ENCODE measurements at regions not wholly inside any gene's neighbourhood (a gene's known extent, or its start where the extent isn't known, plus 50 kb on each side); places are given as distances from the start of the nearest gene placed in this dataset.
A peak's percentile ranks its signal among the peaks of the same experiment; 100 is the strongest.

GRCh38 chr14:57939084-57939483 lies 73.2 kb upstream of the SLC35F4 start:
- H4K8ac ChIP-seq (ENCODE audit: extremely low read depth, insufficient read depth, low read length): no peak overlapping the region
- no peak overlapping the region for H3K4ac ChIP-seq (replicated peaks; ENCODE audit: insufficient read length, low read depth, low read length)
- no peak overlapping the region for H3K23ac ChIP-seq (ENCODE audit: insufficient read length)
- H3K27me3 ChIP-seq (replicated peaks in 1 of 4; ENCODE audit: control insufficient read depth in 3 of 4, extremely low read depth in 1 of 4, insufficient read depth in 3 of 4, low read length in 3 of 4): no peaks in the 10 kb centered on the region
- no peaks in the 10 kb centered on the region for H3K79me2 ChIP-seq (ENCODE audit: control insufficient read depth in 1 of 2, insufficient read depth in 2 of 2, low read length in 2 of 2)
- H3K4me2 ChIP-seq (ENCODE audit: insufficient read depth in 1 of 2, low read depth in 2 of 2, low read length in 2 of 2): no peak overlapping the region
- H4K5ac ChIP-seq (ENCODE audit: insufficient read length, low read depth, low read length): no peak overlapping the region
- H3K79me1 ChIP-seq (ENCODE audit: low read depth, low read length): no peaks in the 10 kb centered on the region
- no peak overlapping the region for H3K56ac ChIP-seq (replicated peaks; ENCODE audit: insufficient read length, low read depth, low read length)
- no peak overlapping the region for H3K9ac ChIP-seq (replicated peaks in 1 of 4; ENCODE audit: extremely low read depth in 1 of 4, low read depth in 3 of 4, low read length in 3 of 4)
- peak overlapping the region; percentile 54; the same call in 1 of the 2 replicates for H2BK15ac ChIP-seq (ENCODE audit: low read length)
- H3K4me1 ChIP-seq (replicated peaks in 1 of 4; ENCODE audit: control insufficient read depth in 3 of 4, insufficient read depth in 4 of 4, low read length in 3 of 4): peaks cover 3 to 10% (median 5%) of the 10 kb centered on the region in 4 experiments; a peak in 5 of 7 replicates
- TF ChIP-seq GABPA (IDR thresholded peaks at IDR 0.05; ENCODE audit: borderline replicate concordance, insufficient read depth, low read length) (no peak), CBX8 (IDR thresholded peaks at IDR 0.05; ENCODE audit: borderline replicate concordance, low read depth, low read length) (no peak), BCL11A (IDR thresholded peaks at IDR 0.05; ENCODE audit: low read depth in 2 of 2, low read length in 2 of 2) (no peak), CTBP2 (IDR thresholded peaks at IDR 0.05; ENCODE audit: borderline replicate concordance, insufficient read depth, insufficient read length, low read length) (no peak), POLR2A (IDR thresholded peaks at IDR 0.05; ENCODE audit: control extremely low read depth in 1 of 2, low read depth in 2 of 2, low read length in 2 of 2) (no peak), PHF8 (conservative IDR thresholded peaks at IDR 0.05; ENCODE audit: low read depth, low read length) (no peak), TBP (IDR thresholded peaks at IDR 0.05; ENCODE audit: low read depth, low read length) (no peak), SIRT6 (IDR thresholded peaks at IDR 0.05; ENCODE audit: low read length) (no peak), CHD2 (IDR thresholded peaks at IDR 0.05; ENCODE audit: low read length) (no peak)
- no peak overlapping the region for H4K91ac ChIP-seq (replicated peaks; ENCODE audit: insufficient read length, low read length)
- no peaks in the 10 kb centered on the region; the same call in 1 of the 2 replicates for H3K23me2 ChIP-seq (ENCODE audit: low read depth, low read length)
- POLR2A ChIA-PET (ENCODE audit: partially characterized antibody): no interaction called here
- H2AK5ac ChIP-seq (ENCODE audit: low read depth, low read length): no peak overlapping the region
- H2BK5ac ChIP-seq (ENCODE audit: low read depth, low read length): no peak overlapping the region
- no peak overlapping the region for H2BK120ac ChIP-seq (replicated peaks; ENCODE audit: low read depth, low read length)
- WGBS, 2 experiments (ENCODE audit: extremely low coverage in 1 of 2, insufficient coverage in 1 of 2, insufficient read length in 1 of 2, insufficient replicate concordance in 2 of 2, low coverage in 1 of 2, low lambda C conversion rate in 2 of 2, missing lambda C conversion rate in 1 of 2): 88% methylated on average over 3 of the region's 3 CpGs; no CpG with 5 or more reads in 1 of the 2 experiments
- no peak overlapping the region for H3K18ac ChIP-seq (ENCODE audit: extremely low read depth, low read length)
- H2BK12ac ChIP-seq (ENCODE audit: low read depth, low read length): no peak overlapping the region
- no peak overlapping the region for H2BK20ac ChIP-seq (ENCODE audit: low read length)
- DNase-seq (ENCODE audit: low read depth in 1 of 2, low spot score in 2 of 2) (no peak), FAIRE-seq (no peak)
- no peaks in the 10 kb centered on the region for H3K36me3 ChIP-seq (ENCODE audit: control insufficient read depth in 2 of 4, insufficient read depth in 4 of 4, low read length in 3 of 4)
- no peaks in the 10 kb centered on the region for H3K9me3 ChIP-seq (ENCODE audit: insufficient read depth in 2 of 2, low read depth in 1 of 2, low read length in 1 of 2)
- H3K27ac ChIP-seq (ENCODE audit: low read depth, low read length): no peak overlapping the region
- CTCF ChIA-PET (ENCODE audit: partially characterized antibody): interaction anchor here (1.1 kb wide), 1 partner anchor 176 kb away, joined by 3 read pairs; no protein-coding TSS in a partner anchor
- no peak overlapping the region for H3K4me3 ChIP-seq (ENCODE audit: extremely low read depth in 1 of 4, insufficient read depth in 2 of 4, low read depth in 3 of 4, low read length in 4 of 4)
- peak overlapping the region; percentile 42; the same call in 1 of the 2 replicates for H2AFZ ChIP-seq (ENCODE audit: low read length)
- no peak overlapping the region for H3K14ac ChIP-seq (ENCODE audit: insufficient read length)
- no peaks in the 10 kb centered on the region for H4K20me1 ChIP-seq (replicated peaks in 1 of 2; ENCODE audit: control insufficient read depth in 1 of 2, insufficient read depth in 2 of 2, low read length in 2 of 2)

Data from H1 (cell line).